ENCODE measurements at regions not wholly inside any gene's neighbourhood (a gene's known extent, or its start where the extent isn't known, plus 50 kb on each side); places are given as distances from the start of the nearest gene placed in this dataset.

- TF ChIP-seq, protein P1, sequence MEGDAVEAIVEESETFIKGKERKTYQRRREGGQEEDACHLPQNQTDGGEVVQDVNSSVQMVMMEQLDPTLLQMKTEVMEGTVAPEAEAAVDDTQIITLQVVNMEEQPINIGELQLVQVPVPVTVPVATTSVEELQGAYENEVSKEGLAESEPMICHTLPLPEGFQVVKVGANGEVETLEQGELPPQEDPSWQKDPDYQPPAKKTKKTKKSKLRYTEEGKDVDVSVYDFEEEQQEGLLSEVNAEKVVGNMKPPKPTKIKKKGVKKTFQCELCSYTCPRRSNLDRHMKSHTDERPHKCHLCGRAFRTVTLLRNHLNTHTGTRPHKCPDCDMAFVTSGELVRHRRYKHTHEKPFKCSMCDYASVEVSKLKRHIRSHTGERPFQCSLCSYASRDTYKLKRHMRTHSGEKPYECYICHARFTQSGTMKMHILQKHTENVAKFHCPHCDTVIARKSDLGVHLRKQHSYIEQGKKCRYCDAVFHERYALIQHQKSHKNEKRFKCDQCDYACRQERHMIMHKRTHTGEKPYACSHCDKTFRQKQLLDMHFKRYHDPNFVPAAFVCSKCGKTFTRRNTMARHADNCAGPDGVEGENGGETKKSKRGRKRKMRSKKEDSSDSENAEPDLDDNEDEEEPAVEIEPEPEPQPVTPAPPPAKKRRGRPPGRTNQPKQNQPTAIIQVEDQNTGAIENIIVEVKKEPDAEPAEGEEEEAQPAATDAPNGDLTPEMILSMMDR (IDR thresholded peaks at IDR 0.05; ENCODE audit: low read depth, low read length, poor library complexity, severe bottlenecking): no peak
- TF ChIP-seq EZH2phosphoT487 (IDR thresholded peaks at IDR 0.05; ENCODE audit: borderline replicate concordance, low read length): no peak
Observed at GRCh38 chr22:46043339-46043738, 66.4 kb upstream of the WNT7B start.
